K562 (cell line): ENCODE measurements at regions not wholly inside any gene's neighbourhood (a gene's known extent, or its start where the extent isn't known, plus 50 kb on each side); places are given as distances from the start of the nearest gene placed in this dataset.

Source experiments
- ARHGAP35 ChIP-seq: fragments of 450-650 bp; IDR thresholded peaks from 2 replicates; pipeline ENCODE4 v1.6.1; 2018; ENCODE audit not compliant: partially characterized antibody
- ATF1 ChIP-seq, 2 experiments: fragments of 450-650 bp in 1 of 2; IDR thresholded peaks; 2 replicates each; pipeline ENCODE4 v1.6.1; 2016; ENCODE audit warnings: missing compliant biosample characterization in 1 of 2, missing genetic modification characterization in 1 of 2
- CBFA2T3 ChIP-seq: fragments of 450-650 bp; IDR thresholded peaks from 2 replicates; pipeline ENCODE4 v1.6.1; 2017
- CC2D1A ChIP-seq: fragments of 450-650 bp; IDR thresholded peaks from 2 replicates; pipeline ENCODE4 v1.6.1; 2017; ENCODE audit warnings: mild to moderate bottlenecking
- NFRKB ChIP-seq: fragments of 450-650 bp; IDR thresholded peaks from 2 replicates; pipeline ENCODE4 v1.6.1; 2016; ENCODE audit warnings: low read depth
- PBX2 ChIP-seq, 2 experiments: IDR thresholded peaks in 1 of 2; conservative IDR thresholded peaks in 1 of 2; 2 replicates each; pipeline ENCODE4 v1.6.1; 2016; ENCODE audit warnings: low read depth in 2 of 2, mild to moderate bottlenecking in 1 of 2, missing compliant biosample characterization in 1 of 2, missing genetic modification characterization in 1 of 2, moderate library complexity in 1 of 2
- PHB2 ChIP-seq: fragments of 450-650 bp; IDR thresholded peaks from 2 replicates; pipeline ENCODE4 v1.6.1; 2017; ENCODE audit warnings: low read depth
- SNIP1 ChIP-seq: fragments of 450-650 bp; IDR thresholded peaks from 2 replicates; pipeline ENCODE4 v1.7.1; 2017; ENCODE audit warnings: low read depth, mild to moderate bottlenecking
- TF ChIP-seq, protein P1 (sequence below): fragments of 450-650 bp; IDR thresholded peaks from 2 replicates; pipeline ENCODE4 v1.6.1; 2016; ENCODE audit warnings: missing biosample characterization, missing genetic modification characterization
- TF ChIP-seq, protein P2 (sequence below): IDR thresholded peaks from 3 replicates; pipeline ENCODE4 v1.6.1; 2011; ENCODE audit warnings: borderline replicate concordance, mild to moderate bottlenecking, moderate library complexity; ENCODE audit not compliant: insufficient read length; ENCODE audit errors: extremely low read depth
- TF ChIP-seq, protein P3 (sequence below): fragments of 250-450 bp; sonication (Bioruptor Pico); IDR thresholded peaks from 2 replicates; pipeline ENCODE4 v1.4.0; 2020; ENCODE audit warnings: mild to moderate bottlenecking, moderate library complexity

- TF ChIP-seq, protein P1, sequence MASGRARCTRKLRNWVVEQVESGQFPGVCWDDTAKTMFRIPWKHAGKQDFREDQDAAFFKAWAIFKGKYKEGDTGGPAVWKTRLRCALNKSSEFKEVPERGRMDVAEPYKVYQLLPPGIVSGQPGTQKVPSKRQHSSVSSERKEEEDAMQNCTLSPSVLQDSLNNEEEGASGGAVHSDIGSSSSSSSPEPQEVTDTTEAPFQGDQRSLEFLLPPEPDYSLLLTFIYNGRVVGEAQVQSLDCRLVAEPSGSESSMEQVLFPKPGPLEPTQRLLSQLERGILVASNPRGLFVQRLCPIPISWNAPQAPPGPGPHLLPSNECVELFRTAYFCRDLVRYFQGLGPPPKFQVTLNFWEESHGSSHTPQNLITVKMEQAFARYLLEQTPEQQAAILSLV (tag): no peak
- TF ChIP-seq CBFA2T3: 0 out of 2 replicates have a peak, but pooled peaks have one; percentile 15
- TF ChIP-seq PHB2: peak; percentile 49; the same call in 1 of the 2 replicates
- TF ChIP-seq, protein P2, sequence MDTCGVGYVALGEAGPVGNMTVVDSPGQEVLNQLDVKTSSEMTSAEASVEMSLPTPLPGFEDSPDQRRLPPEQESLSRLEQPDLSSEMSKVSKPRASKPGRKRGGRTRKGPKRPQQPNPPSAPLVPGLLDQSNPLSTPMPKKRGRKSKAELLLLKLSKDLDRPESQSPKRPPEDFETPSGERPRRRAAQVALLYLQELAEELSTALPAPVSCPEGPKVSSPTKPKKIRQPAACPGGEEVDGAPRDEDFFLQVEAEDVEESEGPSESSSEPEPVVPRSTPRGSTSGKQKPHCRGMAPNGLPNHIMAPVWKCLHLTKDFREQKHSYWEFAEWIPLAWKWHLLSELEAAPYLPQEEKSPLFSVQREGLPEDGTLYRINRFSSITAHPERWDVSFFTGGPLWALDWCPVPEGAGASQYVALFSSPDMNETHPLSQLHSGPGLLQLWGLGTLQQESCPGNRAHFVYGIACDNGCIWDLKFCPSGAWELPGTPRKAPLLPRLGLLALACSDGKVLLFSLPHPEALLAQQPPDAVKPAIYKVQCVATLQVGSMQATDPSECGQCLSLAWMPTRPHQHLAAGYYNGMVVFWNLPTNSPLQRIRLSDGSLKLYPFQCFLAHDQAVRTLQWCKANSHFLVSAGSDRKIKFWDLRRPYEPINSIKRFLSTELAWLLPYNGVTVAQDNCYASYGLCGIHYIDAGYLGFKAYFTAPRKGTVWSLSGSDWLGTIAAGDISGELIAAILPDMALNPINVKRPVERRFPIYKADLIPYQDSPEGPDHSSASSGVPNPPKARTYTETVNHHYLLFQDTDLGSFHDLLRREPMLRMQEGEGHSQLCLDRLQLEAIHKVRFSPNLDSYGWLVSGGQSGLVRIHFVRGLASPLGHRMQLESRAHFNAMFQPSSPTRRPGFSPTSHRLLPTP: peak; percentile 99
- TF ChIP-seq ARHGAP35: peak; percentile 10
- peak; percentile 19; the same call in 1 of the 2 replicates for TF ChIP-seq CC2D1A
- TF ChIP-seq ATF1 (CRISPR knock-in tag; IDR thresholded peaks at IDR 0.05): no peak
- TF ChIP-seq ATF1 (tag; IDR thresholded peaks at IDR 0.05): peak; percentile 92
- no peak for TF ChIP-seq PBX2 (CRISPR knock-in tag; IDR thresholded peaks at IDR 0.05; ENCODE audit: low read depth)
- peak; percentile 26; the same call in 1 of the 2 replicates for TF ChIP-seq PBX2 (tag; conservative IDR thresholded peaks at IDR 0.05; ENCODE audit: low read depth)
- TF ChIP-seq SNIP1: no peak
- TF ChIP-seq, protein P3, sequence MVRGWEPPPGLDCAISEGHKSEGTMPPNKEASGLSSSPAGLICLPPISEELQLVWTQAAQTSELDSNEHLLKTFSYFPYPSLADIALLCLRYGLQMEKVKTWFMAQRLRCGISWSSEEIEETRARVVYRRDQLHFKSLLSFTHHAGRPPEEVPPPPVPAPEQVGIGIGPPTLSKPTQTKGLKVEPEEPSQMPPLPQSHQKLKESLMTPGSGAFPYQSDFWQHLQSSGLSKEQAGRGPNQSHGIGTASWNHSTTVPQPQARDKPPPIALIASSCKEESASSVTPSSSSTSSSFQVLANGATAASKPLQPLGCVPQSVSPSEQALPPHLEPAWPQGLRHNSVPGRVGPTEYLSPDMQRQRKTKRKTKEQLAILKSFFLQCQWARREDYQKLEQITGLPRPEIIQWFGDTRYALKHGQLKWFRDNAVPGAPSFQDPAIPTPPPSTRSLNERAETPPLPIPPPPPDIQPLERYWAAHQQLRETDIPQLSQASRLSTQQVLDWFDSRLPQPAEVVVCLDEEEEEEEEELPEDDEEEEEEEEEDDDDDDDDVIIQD: no peak
- TF ChIP-seq NFRKB: no peak
Observed at GRCh38 chr6:26311385-26312095, 53.5 kb upstream of the BTN3A2 start (continued).
